C4-2B (cell line): ENCODE measurements at regions not wholly inside any gene's neighbourhood (a gene's known extent, or its start where the extent isn't known, plus 50 kb on each side); places are given as distances from the start of the nearest gene placed in this dataset.

Source experiments
- CTCF ChIP-seq: fragments of 450-650 bp; conservative IDR thresholded peaks from 2 replicates; pipeline ENCODE4 v1.5.1; 2017; ENCODE audit warnings: mild to moderate bottlenecking
- ZFX ChIP-seq: fragments of 450-650 bp; IDR thresholded peaks from 2 replicates; pipeline ENCODE4 v1.6.1; 2017

- TF ChIP-seq CTCF (no peak), ZFX (no peak)
These were observed 59.6 kb upstream of the EDN1 start for GRCh38 chr6:12230523-12230922.
